ENCODE measurements at regions not wholly inside any gene's neighbourhood (a gene's known extent, or its start where the extent isn't known, plus 50 kb on each side); places are given as distances from the start of the nearest gene placed in this dataset.

GRCh38 chr10:9869606-9870176 is 1148.0 kb upstream of the CELF2 start:
- TF ChIP-seq GATA2 (IDR thresholded peaks at IDR 0.05; ENCODE audit: low read depth, low read length) (no peak), GATA3 (IDR thresholded peaks at IDR 0.05; ENCODE audit: low read depth, low read length) (no peak)

Data from SH-SY5Y (cell line).